ENCODE measurements at regions not wholly inside any gene's neighbourhood (a gene's known extent, or its start where the extent isn't known, plus 50 kb on each side); places are given as distances from the start of the nearest gene placed in this dataset.

DNA sequence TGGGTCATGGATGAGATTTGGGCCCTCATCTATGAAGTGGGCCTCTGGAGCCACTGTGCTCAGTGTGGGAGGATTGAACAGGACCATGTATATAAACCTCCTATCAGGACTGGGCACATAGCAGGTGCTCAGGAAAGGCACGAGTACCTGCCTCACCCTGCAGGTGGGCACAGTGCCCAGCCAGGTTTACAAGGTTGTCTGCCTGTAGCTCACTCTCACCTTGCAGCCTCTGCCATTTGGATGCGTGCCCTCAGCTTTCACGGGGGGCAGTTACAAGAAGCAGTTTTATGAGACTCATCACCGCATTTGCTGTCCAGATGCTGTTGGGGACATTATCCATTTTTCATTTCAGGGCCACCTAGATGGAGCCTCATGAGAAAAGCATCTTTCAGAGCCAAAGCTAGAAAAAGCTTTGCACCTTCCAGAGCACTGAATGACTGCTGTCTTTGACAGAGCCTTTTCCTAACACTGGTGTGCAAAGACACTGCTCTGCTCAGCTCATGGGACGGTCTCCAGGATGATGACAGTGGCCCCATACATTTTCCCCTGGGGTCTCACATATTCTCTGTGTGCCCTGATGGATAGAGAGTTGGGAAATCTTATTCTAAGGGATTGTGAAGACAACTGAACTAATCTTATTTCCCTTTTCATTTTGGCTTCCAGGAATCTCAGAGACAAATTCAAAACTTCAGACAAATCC lies 327.5 kb upstream of the RTL1 start:
- TF ChIP-seq, protein P1, sequence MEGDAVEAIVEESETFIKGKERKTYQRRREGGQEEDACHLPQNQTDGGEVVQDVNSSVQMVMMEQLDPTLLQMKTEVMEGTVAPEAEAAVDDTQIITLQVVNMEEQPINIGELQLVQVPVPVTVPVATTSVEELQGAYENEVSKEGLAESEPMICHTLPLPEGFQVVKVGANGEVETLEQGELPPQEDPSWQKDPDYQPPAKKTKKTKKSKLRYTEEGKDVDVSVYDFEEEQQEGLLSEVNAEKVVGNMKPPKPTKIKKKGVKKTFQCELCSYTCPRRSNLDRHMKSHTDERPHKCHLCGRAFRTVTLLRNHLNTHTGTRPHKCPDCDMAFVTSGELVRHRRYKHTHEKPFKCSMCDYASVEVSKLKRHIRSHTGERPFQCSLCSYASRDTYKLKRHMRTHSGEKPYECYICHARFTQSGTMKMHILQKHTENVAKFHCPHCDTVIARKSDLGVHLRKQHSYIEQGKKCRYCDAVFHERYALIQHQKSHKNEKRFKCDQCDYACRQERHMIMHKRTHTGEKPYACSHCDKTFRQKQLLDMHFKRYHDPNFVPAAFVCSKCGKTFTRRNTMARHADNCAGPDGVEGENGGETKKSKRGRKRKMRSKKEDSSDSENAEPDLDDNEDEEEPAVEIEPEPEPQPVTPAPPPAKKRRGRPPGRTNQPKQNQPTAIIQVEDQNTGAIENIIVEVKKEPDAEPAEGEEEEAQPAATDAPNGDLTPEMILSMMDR (IDR thresholded peaks at IDR 0.05) = no peak
- TF ChIP-seq POLR2A (IDR thresholded peaks at IDR 0.05) = no peak
